ENCODE measurements at regions not wholly inside any gene's neighbourhood (a gene's known extent, or its start where the extent isn't known, plus 50 kb on each side); places are given as distances from the start of the nearest gene placed in this dataset.

DNA sequence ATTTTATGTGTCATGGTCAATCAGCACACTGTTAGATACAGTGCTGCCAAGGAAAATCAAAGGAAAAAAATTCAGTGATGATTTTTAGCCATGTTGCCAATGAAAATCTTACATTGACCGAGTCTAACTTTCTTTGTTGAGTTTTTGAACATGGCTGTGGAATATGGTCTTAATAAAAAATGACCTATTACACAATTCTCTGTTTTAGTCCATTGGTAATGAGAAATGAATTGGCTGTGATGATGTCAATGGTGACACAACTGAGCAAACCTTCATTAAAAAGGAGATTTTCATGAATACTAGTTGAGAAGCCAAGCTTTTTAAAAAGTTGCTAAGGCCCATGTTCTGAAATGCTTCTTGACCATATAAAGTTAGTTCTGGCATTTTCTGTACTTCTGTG lies 225.9 kb upstream of the GYPA start:
- no peaks in the 10 kb centered on the region for H3K4me1 ChIP-seq (ENCODE audit: insufficient read depth, low read length)
- no peaks in the 10 kb centered on the region for H3K36me3 Mint-ChIP-seq (ENCODE audit: insufficient read depth in 1 of 3, low read depth in 3 of 3)
- no peak overlapping the region for H3K18ac ChIP-seq (ENCODE audit: insufficient read length, low read depth, low read length)
- no peaks in the 10 kb centered on the region for H3K79me2 ChIP-seq (ENCODE audit: insufficient read depth, low read length)
- no peak overlapping the region for H2BK20ac ChIP-seq (ENCODE audit: low read depth, low read length, poor library complexity, severe bottlenecking)
- H3K27me3 ChIP-seq (ENCODE audit: insufficient read depth, low read length), result no peaks in the 10 kb centered on the region
- H3K56ac ChIP-seq (ENCODE audit: insufficient read length, low read depth, low read length), result no peak overlapping the region
- no peak overlapping the region for H4K5ac ChIP-seq (ENCODE audit: insufficient read length, low read depth, low read length)
- H2AK5ac ChIP-seq (ENCODE audit: insufficient read length, low read length), result no peak overlapping the region
- no peak overlapping the region for H2BK5ac ChIP-seq (ENCODE audit: insufficient read length, low read length)
- no peak overlapping the region for H3K4ac ChIP-seq (ENCODE audit: low read depth, low read length)
- H4K91ac ChIP-seq (ENCODE audit: insufficient read length, low read depth, low read length), result no peak overlapping the region
- DNase-seq, result no peak
- no peaks in the 10 kb centered on the region for H3K23me2 ChIP-seq (ENCODE audit: insufficient read length, low read depth, low read length, poor library complexity, severe bottlenecking)
- H2AFZ ChIP-seq (ENCODE audit: low read length), result no peak overlapping the region
- H3K9me3 ChIP-seq (ENCODE audit: control insufficient read depth, low read depth, low read length), result no peaks in the 10 kb centered on the region
- H3K9me3 Mint-ChIP-seq, result no peaks in the 10 kb centered on the region
- H3K4me1 Mint-ChIP-seq, result no peaks in the 10 kb centered on the region
- no peak overlapping the region for H3T11ph ChIP-seq (ENCODE audit: low read length)
- H3K14ac ChIP-seq (ENCODE audit: insufficient read depth, low read length), result no peak overlapping the region
- H2BK120ac ChIP-seq (ENCODE audit: low read depth, low read length, poor library complexity, severe bottlenecking), result no peak overlapping the region
- H3K23ac ChIP-seq (ENCODE audit: insufficient read length, low read depth, low read length), result no peak overlapping the region
- no peak overlapping the region for H2BK15ac ChIP-seq (ENCODE audit: low read depth, low read length)
- H3K79me1 ChIP-seq (ENCODE audit: insufficient read depth, low read depth, low read length, poor library complexity, severe bottlenecking), result no peaks in the 10 kb centered on the region
- H4K20me1 ChIP-seq (ENCODE audit: control insufficient read depth, insufficient read depth, insufficient read length), result no peaks in the 10 kb centered on the region
- no peak overlapping the region for H3K4me2 ChIP-seq (ENCODE audit: insufficient read depth, insufficient read length, low read length)
- H3K4me3 Mint-ChIP-seq, result no peak overlapping the region
- no peak overlapping the region for H2BK12ac ChIP-seq (ENCODE audit: insufficient read length, low read depth, low read length)
- H3K27me3 Mint-ChIP-seq (ENCODE audit: low read depth), result no peaks in the 10 kb centered on the region; the same call in 1 of the 2 replicates
- H3K9ac ChIP-seq (ENCODE audit: extremely low read depth, insufficient read length, low read length), result no peak overlapping the region
- no peak overlapping the region for H3K27ac ChIP-seq (ENCODE audit: insufficient read length, low read depth, low read length)
- no peak overlapping the region for H3K27ac Mint-ChIP-seq
- TF ChIP-seq, protein P1, sequence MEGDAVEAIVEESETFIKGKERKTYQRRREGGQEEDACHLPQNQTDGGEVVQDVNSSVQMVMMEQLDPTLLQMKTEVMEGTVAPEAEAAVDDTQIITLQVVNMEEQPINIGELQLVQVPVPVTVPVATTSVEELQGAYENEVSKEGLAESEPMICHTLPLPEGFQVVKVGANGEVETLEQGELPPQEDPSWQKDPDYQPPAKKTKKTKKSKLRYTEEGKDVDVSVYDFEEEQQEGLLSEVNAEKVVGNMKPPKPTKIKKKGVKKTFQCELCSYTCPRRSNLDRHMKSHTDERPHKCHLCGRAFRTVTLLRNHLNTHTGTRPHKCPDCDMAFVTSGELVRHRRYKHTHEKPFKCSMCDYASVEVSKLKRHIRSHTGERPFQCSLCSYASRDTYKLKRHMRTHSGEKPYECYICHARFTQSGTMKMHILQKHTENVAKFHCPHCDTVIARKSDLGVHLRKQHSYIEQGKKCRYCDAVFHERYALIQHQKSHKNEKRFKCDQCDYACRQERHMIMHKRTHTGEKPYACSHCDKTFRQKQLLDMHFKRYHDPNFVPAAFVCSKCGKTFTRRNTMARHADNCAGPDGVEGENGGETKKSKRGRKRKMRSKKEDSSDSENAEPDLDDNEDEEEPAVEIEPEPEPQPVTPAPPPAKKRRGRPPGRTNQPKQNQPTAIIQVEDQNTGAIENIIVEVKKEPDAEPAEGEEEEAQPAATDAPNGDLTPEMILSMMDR (conservative IDR thresholded peaks at IDR 0.05), result no peak
- no peak overlapping the region for H4K8ac ChIP-seq (replicated peaks; ENCODE audit: insufficient read length, low read depth, low read length)
- no CpG with 5 or more reads among the region's 1 CpG for WGBS (ENCODE audit: extremely low coverage, insufficient read length, low lambda C conversion rate)
